ENCODE measurements at regions not wholly inside any gene's neighbourhood (a gene's known extent, or its start where the extent isn't known, plus 50 kb on each side); places are given as distances from the start of the nearest gene placed in this dataset.

- no peak for TF ChIP-seq CTCF (IDR thresholded peaks at IDR 0.05)
- TF ChIP-seq POLR2A (IDR thresholded peaks at IDR 0.05): no peak
Observed at GRCh38 chr18:38606841-38607240, 1041.2 kb upstream of the CELF4 start.

Data from testis (tissue), 2 donors.